ENCODE measurements at regions not wholly inside any gene's neighbourhood (a gene's known extent, or its start where the extent isn't known, plus 50 kb on each side); places are given as distances from the start of the nearest gene placed in this dataset.

DNA sequence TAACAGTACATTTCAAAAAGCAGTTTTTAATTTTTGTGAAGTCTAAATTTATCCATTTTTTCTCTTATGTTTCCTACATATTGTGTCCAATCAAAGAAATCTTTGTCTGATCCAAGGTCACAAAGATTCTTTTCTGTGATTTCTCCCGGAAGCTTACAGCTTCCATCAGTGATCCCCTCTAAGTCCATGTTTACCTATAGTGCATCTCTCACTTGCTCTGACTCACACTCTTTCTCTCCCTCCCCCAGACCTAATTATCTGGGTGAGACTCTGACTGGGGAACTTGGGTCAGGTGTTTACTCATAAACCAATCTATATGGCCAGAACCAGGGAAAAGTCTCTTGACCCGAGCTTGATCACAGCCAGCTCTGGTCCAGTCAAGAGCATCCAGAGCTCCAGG, 224.4 kb downstream of the SPTSSA start:
- Histone ChIP-seq H3K4me1 (ENCODE audit: control insufficient read depth, insufficient read depth, low read length) (no peaks in the 10 kb centered on the region), H3K4me3 (ENCODE audit: low read length) (no peak overlapping the region), H3K27me3 (ENCODE audit: control insufficient read depth, insufficient read depth, low read length) (peaks cover 3% of the 10 kb centered on the region), H3K36me3 (ENCODE audit: insufficient read depth, low read length) (no peaks in the 10 kb centered on the region), H3K9me3 (replicated peaks; ENCODE audit: low read length) (no peaks in the 10 kb centered on the region), H3K9ac (ENCODE audit: low read depth, low read length) (no peak overlapping the region), H3K4me2 (ENCODE audit: low read length) (no peak overlapping the region)

DNA sequence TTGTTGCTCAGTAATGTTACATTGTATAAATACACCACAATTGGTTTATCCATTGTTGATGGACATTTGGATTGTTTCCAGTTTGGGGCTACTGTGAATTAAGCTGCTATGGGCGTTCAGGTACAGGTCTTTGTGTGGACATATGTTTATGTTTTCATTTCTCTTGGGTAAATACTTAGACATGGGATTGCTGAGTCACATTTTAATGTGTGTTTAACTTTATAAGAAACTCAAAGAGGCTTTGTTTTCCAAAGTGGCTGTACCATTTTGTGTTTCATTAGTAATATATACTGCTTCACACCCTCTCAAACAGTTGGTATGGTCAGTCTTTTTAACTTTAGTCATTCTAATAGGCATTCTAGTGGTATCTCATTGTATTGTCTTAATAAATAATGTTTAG, 225.0 kb downstream of the SPTSSA start:
- Histone ChIP-seq H3K27me3 (ENCODE audit: control insufficient read depth, insufficient read depth, low read length) (peaks cover 3% of the 10 kb centered on the region), H3K9me3 (replicated peaks; ENCODE audit: low read length) (no peaks in the 10 kb centered on the region), H3K4me1 (ENCODE audit: control insufficient read depth, insufficient read depth, low read length) (no peaks in the 10 kb centered on the region), H3K4me2 (ENCODE audit: low read length) (no peak overlapping the region), H3K36me3 (ENCODE audit: insufficient read depth, low read length) (no peaks in the 10 kb centered on the region), H3K9ac (ENCODE audit: low read depth, low read length) (no peak overlapping the region), H3K4me3 (ENCODE audit: low read length) (no peak overlapping the region)

DNA sequence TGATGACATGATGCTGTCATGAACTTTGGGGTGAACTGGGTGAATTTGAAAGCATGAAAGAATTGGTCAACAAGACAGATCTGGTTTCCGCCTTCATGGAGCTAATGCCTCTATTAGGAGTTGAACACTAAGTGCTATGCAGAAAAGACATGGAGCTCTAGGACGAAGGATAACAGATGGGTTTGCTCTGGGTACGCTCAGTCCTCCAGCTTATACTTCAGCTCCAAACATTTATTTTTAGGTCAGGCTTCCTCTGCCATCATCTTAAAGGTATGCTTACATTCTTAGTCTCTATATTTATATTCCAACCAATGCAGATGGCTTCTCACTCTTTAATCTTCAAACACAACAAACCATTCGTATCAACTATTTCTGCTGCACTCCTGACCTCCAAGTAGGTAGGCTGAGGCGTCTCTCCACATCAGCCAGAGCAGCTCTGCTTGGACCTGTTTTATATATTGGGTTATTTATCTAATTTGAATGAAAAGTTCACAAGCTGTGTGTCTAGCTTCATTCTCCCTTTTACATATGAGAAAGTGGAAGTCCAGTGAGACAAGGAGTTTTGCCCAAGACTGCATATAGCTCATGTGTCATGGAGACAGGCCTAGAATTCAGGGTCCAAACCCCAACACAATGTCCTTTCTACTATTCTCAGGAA, 226.3 kb downstream of the SPTSSA start:
- Histone ChIP-seq H3K4me2 (ENCODE audit: low read length) (no peak overlapping the region), H3K9me3 (replicated peaks; ENCODE audit: low read length) (no peaks in the 10 kb centered on the region), H3K9ac (ENCODE audit: low read depth, low read length) (no peak overlapping the region), H3K36me3 (ENCODE audit: insufficient read depth, low read length) (no peaks in the 10 kb centered on the region), H3K27me3 (ENCODE audit: control insufficient read depth, insufficient read depth, low read length) (peaks cover 3% of the 10 kb centered on the region), H3K4me3 (ENCODE audit: low read length) (no peak overlapping the region), H3K4me1 (ENCODE audit: control insufficient read depth, insufficient read depth, low read length) (no peaks in the 10 kb centered on the region)

DNA sequence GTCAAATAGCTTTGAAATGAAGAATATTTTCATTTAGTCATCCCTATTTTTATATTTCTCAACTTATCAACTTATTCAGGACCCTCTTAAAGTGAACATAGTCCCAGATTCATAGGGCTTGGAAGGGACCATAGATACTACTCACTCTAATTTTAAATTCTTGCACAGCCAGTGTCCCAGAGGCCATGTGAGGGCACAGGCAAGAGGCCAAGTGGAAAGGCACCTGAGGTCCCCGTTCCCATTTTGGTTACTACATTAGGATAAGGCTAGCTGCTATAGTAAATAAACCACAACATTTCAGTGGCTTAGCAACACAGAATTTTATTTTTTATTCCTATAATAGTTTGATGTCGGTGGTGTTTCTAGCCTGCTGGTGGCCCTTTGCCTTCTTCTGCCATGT, 227.8 kb downstream of the SPTSSA start:
- no peaks in the 10 kb centered on the region for H3K9me3 ChIP-seq (replicated peaks; ENCODE audit: low read length)
- H3K4me3 ChIP-seq (ENCODE audit: low read length), result no peak overlapping the region
- H3K36me3 ChIP-seq (ENCODE audit: insufficient read depth, low read length), result no peaks in the 10 kb centered on the region
- H3K9ac ChIP-seq (ENCODE audit: low read depth, low read length), result no peak overlapping the region
- no peak overlapping the region for H3K4me2 ChIP-seq (ENCODE audit: low read length)
- no peaks in the 10 kb centered on the region for H3K4me1 ChIP-seq (ENCODE audit: control insufficient read depth, insufficient read depth, low read length)
- peaks cover 3% of the 10 kb centered on the region for H3K27me3 ChIP-seq (ENCODE audit: control insufficient read depth, insufficient read depth, low read length)

DNA sequence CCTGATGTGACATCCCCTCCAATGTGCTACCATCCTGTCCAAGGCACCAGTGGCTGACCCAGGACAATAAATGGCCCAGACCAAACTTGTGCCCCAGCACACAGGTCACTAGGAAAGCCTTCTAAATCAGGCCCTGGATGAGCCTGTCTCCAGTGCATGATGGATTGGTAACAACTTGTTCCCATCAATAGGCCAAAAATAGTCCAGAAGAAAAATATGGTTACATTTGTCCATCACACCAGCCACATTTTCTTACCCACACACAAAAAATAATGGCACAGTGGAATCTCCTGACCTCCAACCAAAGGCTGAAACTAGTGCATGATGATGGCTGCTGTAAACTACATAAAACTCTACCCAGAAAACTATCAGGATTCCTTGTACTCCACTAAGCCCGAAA, 228.4 kb downstream of the SPTSSA start:
- H3K9me3 ChIP-seq (replicated peaks; ENCODE audit: low read length), result no peaks in the 10 kb centered on the region
- peaks cover 3% of the 10 kb centered on the region for H3K27me3 ChIP-seq (ENCODE audit: control insufficient read depth, insufficient read depth, low read length)
- no peak overlapping the region for H3K4me2 ChIP-seq (ENCODE audit: low read length)
- H3K36me3 ChIP-seq (ENCODE audit: insufficient read depth, low read length), result no peaks in the 10 kb centered on the region
- H3K4me1 ChIP-seq (ENCODE audit: control insufficient read depth, insufficient read depth, low read length), result no peaks in the 10 kb centered on the region
- H3K4me3 ChIP-seq (ENCODE audit: low read length), result no peak overlapping the region
- H3K9ac ChIP-seq (ENCODE audit: low read depth, low read length), result no peak overlapping the region

DNA sequence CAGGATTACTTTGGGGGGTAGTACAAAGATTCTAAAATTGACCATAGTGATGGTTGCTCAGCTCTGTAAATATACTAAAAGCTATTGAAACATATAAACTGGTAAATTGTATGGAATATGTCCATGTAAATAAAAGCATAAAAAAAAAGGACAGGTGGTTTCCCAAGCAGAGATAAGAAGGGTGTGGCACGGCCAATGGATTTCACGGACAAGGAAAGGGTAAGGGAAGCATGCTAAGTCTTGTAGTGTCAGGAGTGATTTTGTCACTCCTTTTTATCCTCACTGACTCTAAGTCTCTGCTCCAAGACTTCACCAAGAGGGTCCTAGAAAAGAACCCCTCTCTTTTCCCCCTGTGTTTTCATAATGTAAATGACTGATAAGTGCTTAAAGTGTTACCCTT, 229.2 kb downstream of the SPTSSA start:
- H3K36me3 ChIP-seq (ENCODE audit: insufficient read depth, low read length), result no peaks in the 10 kb centered on the region
- H3K4me2 ChIP-seq (ENCODE audit: low read length), result no peak overlapping the region
- H3K4me3 ChIP-seq (ENCODE audit: low read length), result no peak overlapping the region

DNA sequence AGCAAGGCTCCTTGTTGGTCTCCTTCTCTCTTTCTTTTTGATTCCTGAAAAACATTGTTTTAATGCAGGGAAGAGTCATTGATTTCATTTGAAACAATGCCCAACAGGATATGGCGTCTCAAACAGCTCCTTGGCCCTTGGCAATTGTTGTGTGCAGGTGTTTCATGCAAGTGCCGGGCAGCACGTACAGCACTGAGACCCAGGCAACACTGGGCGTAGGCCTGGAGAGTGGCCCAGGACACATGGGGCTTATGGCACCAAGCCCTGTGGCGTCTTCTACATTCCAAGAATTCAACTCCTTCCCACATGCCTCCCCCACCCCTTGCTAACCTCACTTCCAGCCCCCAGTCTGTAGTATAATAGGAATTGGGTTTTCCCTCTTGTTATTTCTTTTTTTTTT, 230.4 kb downstream of the SPTSSA start:
- H3K27me3 ChIP-seq (ENCODE audit: control insufficient read depth, insufficient read depth, low read length), result peaks cover 15% of the 10 kb centered on the region
- H3K4me3 ChIP-seq (ENCODE audit: low read length), result no peak overlapping the region
- no peaks in the 10 kb centered on the region for H3K9me3 ChIP-seq (replicated peaks; ENCODE audit: low read length)
- no peaks in the 10 kb centered on the region for H3K36me3 ChIP-seq (ENCODE audit: insufficient read depth, low read length)
- H3K9ac ChIP-seq (ENCODE audit: low read depth, low read length), result no peak overlapping the region
- no peaks in the 10 kb centered on the region for H3K4me1 ChIP-seq (ENCODE audit: control insufficient read depth, insufficient read depth, low read length)
- no peak overlapping the region for H3K4me2 ChIP-seq (ENCODE audit: low read length)

More for the DNA sequence above, 229.2 kb downstream of the SPTSSA start:
- H3K9ac ChIP-seq (ENCODE audit: low read depth, low read length), result no peak overlapping the region
- no peaks in the 10 kb centered on the region for H3K9me3 ChIP-seq (replicated peaks; ENCODE audit: low read length)
- H3K4me1 ChIP-seq (ENCODE audit: control insufficient read depth, insufficient read depth, low read length), result no peaks in the 10 kb centered on the region
- H3K27me3 ChIP-seq (ENCODE audit: control insufficient read depth, insufficient read depth, low read length), result peaks cover 4% of the 10 kb centered on the region

DNA sequence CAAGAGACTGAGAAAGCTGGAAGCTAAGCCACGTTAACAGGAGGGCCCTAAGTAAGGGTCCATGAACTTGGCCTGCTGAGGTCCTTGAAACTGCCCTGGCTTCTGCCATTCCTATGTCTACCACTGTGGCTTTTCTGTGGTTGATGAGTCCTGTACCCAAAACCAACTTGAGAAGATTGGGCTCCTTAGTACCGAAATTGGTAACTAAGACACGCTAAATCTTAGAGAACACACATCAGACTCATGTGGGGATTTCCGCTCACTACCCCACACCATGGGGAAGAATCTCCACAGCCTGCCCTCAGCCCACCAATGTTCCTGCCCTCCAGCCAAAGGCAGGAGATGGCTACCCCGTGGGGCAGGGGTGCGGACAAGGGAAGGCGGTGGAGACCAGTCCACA, 232.9 kb downstream of the SPTSSA start:
- Histone ChIP-seq H3K4me1 (ENCODE audit: control insufficient read depth, insufficient read depth, low read length) (no peaks in the 10 kb centered on the region), H3K36me3 (ENCODE audit: insufficient read depth, low read length) (no peaks in the 10 kb centered on the region), H3K4me2 (ENCODE audit: low read length) (no peak overlapping the region), H3K27me3 (ENCODE audit: control insufficient read depth, insufficient read depth, low read length) (peaks cover 11% of the 10 kb centered on the region), H3K9me3 (replicated peaks; ENCODE audit: low read length) (no peaks in the 10 kb centered on the region), H3K9ac (ENCODE audit: low read depth, low read length) (no peak overlapping the region), H3K4me3 (ENCODE audit: low read length) (no peak overlapping the region)

DNA sequence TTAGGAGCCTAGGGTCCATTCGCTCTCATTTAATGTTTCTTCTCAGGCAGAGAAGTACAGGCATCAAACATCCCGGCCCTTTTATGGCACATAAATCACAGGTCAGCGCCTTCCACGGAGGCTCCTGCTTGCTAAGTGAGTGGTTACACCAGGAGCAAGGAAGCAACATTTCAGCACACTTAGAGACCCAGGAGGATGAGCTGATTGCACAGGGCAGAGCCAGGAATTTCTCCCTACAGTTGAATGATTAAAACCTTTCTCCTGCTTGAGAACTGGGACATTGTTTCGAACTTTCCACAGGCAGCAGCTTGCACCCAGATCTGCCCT, 233.4 kb downstream of the SPTSSA start:
- Histone ChIP-seq H3K27me3 (ENCODE audit: control insufficient read depth, insufficient read depth, low read length) (peaks cover 14% of the 10 kb centered on the region), H3K4me1 (ENCODE audit: control insufficient read depth, insufficient read depth, low read length) (no peaks in the 10 kb centered on the region)

DNA sequence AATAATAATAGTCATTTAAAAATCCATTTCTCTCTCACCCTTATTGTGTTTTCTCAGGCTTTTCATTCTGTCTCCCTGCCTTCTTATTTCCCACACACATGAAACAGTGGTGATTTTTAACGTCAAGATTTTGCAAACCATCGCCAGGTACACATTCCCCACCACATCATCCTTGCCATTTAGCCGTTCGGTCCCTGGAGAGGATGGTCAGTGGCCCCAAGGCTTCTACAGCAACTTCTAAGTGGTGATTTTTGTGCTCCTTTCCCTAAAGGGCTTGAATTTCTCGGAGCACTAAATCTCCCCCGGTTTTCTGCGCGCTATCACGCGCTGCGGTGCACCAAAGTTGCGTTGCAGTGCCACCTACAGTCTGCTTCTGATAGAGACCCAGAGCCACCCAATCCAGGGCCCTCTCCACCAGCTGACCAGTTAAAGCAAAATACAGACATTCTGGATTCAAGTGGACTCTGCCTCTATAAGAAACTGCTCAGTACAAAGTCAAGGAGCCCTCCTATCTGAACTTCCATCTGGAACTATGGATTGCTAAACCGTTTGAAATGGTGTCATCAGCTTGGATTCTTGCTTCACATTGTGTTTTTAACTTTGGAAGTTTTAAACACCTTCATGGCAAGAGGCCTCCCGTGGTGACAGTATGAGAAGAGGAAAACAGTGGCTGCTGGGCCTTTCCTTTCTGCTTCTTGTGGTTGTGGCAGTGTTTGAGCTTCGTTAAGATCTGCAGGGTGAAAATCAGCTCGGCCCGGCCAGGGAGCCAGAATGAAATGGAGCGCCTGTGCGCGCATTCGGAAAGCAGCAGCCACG, 234.0 kb downstream of the SPTSSA start:
- Histone ChIP-seq H3K9ac (ENCODE audit: low read depth, low read length) (no peak overlapping the region), H3K27me3 (ENCODE audit: control insufficient read depth, insufficient read depth, low read length) (peaks cover 20% of the 10 kb centered on the region), H3K4me1 (ENCODE audit: control insufficient read depth, insufficient read depth, low read length) (no peaks in the 10 kb centered on the region), H3K4me2 (ENCODE audit: low read length) (peak overlapping the region; percentile 55), H3K36me3 (ENCODE audit: insufficient read depth, low read length) (no peaks in the 10 kb centered on the region), H3K9me3 (replicated peaks; ENCODE audit: low read length) (no peaks in the 10 kb centered on the region), H3K4me3 (ENCODE audit: low read length) (no peak overlapping the region)

More for the DNA sequence above, 233.4 kb downstream of the SPTSSA start:
- Histone ChIP-seq H3K4me3 (ENCODE audit: low read length) (no peak overlapping the region), H3K4me2 (ENCODE audit: low read length) (no peak overlapping the region), H3K9ac (ENCODE audit: low read depth, low read length) (no peak overlapping the region), H3K36me3 (ENCODE audit: insufficient read depth, low read length) (no peaks in the 10 kb centered on the region), H3K9me3 (replicated peaks; ENCODE audit: low read length) (no peaks in the 10 kb centered on the region)

DNA sequence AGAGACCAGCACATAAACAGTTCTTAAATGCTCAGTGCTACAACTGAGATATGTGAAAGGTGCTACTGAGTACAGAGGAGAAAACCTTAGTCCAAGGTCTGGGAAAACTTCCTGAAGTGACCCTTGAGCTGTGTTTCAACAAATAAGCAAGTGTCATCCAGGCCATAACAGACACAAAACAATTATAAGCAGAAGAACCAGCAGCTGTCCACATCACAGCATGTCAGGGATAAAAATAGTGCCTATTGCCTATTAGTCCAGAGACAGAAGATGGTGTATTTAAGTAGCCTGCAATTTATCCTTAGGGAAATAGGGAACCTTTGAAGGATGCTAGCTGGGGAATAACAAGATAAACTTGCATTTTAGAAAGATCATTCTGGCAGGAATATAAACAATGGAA, 237.8 kb downstream of the SPTSSA start:
- no peaks in the 10 kb centered on the region for H3K36me3 ChIP-seq (ENCODE audit: insufficient read depth, low read length)
- H3K27me3 ChIP-seq (ENCODE audit: control insufficient read depth, insufficient read depth, low read length), result peaks cover 36% of the 10 kb centered on the region
- no peak overlapping the region for H3K4me2 ChIP-seq (ENCODE audit: low read length)
- H3K4me1 ChIP-seq (ENCODE audit: control insufficient read depth, insufficient read depth, low read length), result no peaks in the 10 kb centered on the region
- no peaks in the 10 kb centered on the region for H3K9me3 ChIP-seq (replicated peaks; ENCODE audit: low read length)
- no peak overlapping the region for H3K4me3 ChIP-seq (ENCODE audit: low read length)
- H3K9ac ChIP-seq (ENCODE audit: low read depth, low read length), result no peak overlapping the region
